H1 (cell line): ENCODE measurements at regions not wholly inside any gene's neighbourhood (a gene's known extent, or its start where the extent isn't known, plus 50 kb on each side); places are given as distances from the start of the nearest gene placed in this dataset.

Experiments
- CTCF ChIA-PET: fragments of 300-600 bp; sonication (Branson Sonifier 250); formaldehyde crosslinking; loops from one replicate; lab custom pipeline; 2021; ENCODE audit not compliant: partially characterized antibody; lab: Charles Lee
- POLR2A ChIA-PET: fragments of 300-600 bp; sonication (Branson Sonifier 250); formaldehyde crosslinking; loops from one replicate; lab custom pipeline; 2021; ENCODE audit warnings: inconsistent platforms; ENCODE audit not compliant: partially characterized antibody; lab: Charles Lee
- DNase-seq, 2 experiments: peaks; one replicate each; pipeline versions ENCODE4 v3.0.0 to v3.0.0-alpha.2; 2010 to 2022; ENCODE audit warnings: low spot score in 2 of 2, low read depth in 1 of 2, mixed read lengths in 1 of 2
- FAIRE-seq: peaks from 2 replicates; lab custom pipeline; 2011; peaks lifted over from hg19 to GRCh38; lab: Jason Lieb, UNC
- H2AFZ ChIP-seq: 2 replicates; pipeline ENCODE4 v1.8.1; 2012; ENCODE audit warnings: low read length, inconsistent platforms
- H2AK5ac ChIP-seq: 2 replicates; pipeline ENCODE4 v1.6.1; 2013; ENCODE audit warnings: low read depth, low read length
- H2BK120ac ChIP-seq: replicated peaks from 2 replicates; pipeline ENCODE3; 2013; ENCODE audit warnings: low read depth, low read length, inconsistent platforms
- H2BK12ac ChIP-seq: 2 replicates; pipeline ENCODE4 v1.6.1; 2013; ENCODE audit warnings: low read depth, low read length
- H2BK15ac ChIP-seq: 2 replicates; pipeline ENCODE4 v1.6.1; 2013; ENCODE audit warnings: low read length
- H2BK20ac ChIP-seq: 2 replicates; pipeline ENCODE4 v1.6.1; 2013; ENCODE audit warnings: low read length
- H2BK5ac ChIP-seq: 2 replicates; pipeline ENCODE4 v1.6.1; 2013; ENCODE audit warnings: low read depth, low read length
- H3K14ac ChIP-seq: 2 replicates; pipeline ENCODE4 v1.6.1; 2013; ENCODE audit warnings: inconsistent platforms; ENCODE audit not compliant: insufficient read length
- H3K18ac ChIP-seq: 2 replicates; pipeline ENCODE4 v1.6.1; 2013; ENCODE audit warnings: low read length; ENCODE audit errors: extremely low read depth
- H3K23ac ChIP-seq: 2 replicates; pipeline ENCODE4 v1.6.1; 2013; ENCODE audit warnings: inconsistent platforms; ENCODE audit not compliant: insufficient read length
- H3K23me2 ChIP-seq: 2 replicates; pipeline ENCODE4 v1.6.1; 2013; ENCODE audit warnings: low read depth, low read length
- H3K27ac ChIP-seq: 2 replicates; pipeline ENCODE4 v1.6.1; 2011; ENCODE audit warnings: low read depth, low read length, inconsistent platforms
- H3K27me3 ChIP-seq, 4 experiments: replicated peaks in 1 of 4; 1 replicate in 1 of 4; 2 replicates in 3 of 4; pipeline versions ENCODE4 v1.6.1 to v1.8.1; 2011 to 2013; ENCODE audit warnings: low read length in 3 of 4, mild to moderate bottlenecking in 3 of 4, inconsistent platforms in 2 of 4, mixed read lengths in 2 of 4, moderate library complexity in 1 of 4; ENCODE audit not compliant: control insufficient read depth in 3 of 4, insufficient read depth in 3 of 4; ENCODE audit errors: extremely low read depth in 1 of 4
- H3K36me3 ChIP-seq, 4 experiments: 2 replicates each; pipeline versions ENCODE4 v1.6.1 to v1.8.1; 2011 to 2013; ENCODE audit warnings: mild to moderate bottlenecking in 4 of 4, low read length in 3 of 4, moderate library complexity in 2 of 4, control low read depth in 1 of 4, inconsistent platforms in 1 of 4; ENCODE audit not compliant: insufficient read depth in 4 of 4, control insufficient read depth in 2 of 4
- H3K4ac ChIP-seq: replicated peaks from 2 replicates; pipeline ENCODE3; 2013; ENCODE audit warnings: low read length, low read depth, mixed read lengths, inconsistent platforms; ENCODE audit not compliant: insufficient read length
- H3K4me1 ChIP-seq, 4 experiments: replicated peaks in 1 of 4; 1 replicate in 1 of 4; 2 replicates in 3 of 4; pipeline versions ENCODE4 v1.6.1 to v1.8.1; 2011 to 2013; ENCODE audit warnings: low read length in 3 of 4, inconsistent platforms in 2 of 4, mixed read lengths in 1 of 4; ENCODE audit not compliant: insufficient read depth in 4 of 4, control insufficient read depth in 3 of 4
- H3K4me2 ChIP-seq, 2 experiments: 2 replicates each; pipeline versions ENCODE4 v1.6.1 to v1.8.1; 2011 to 2013; ENCODE audit warnings: low read depth in 2 of 2, low read length in 2 of 2, control low read depth in 1 of 2, inconsistent platforms in 1 of 2, mild to moderate bottlenecking in 1 of 2; ENCODE audit not compliant: insufficient read depth in 1 of 2
- H3K4me3 ChIP-seq, 4 experiments: fragments of 200-600, 300-600 bp in 1 of 4; sonication (generic), shearing (Covaris generic), sonication (Bioruptor Twin) in 1 of 4; 2 replicates each; pipeline versions ENCODE4 v1.5.1 to v1.8.1; 2011 to 2016; ENCODE audit warnings: low read length in 4 of 4, low read depth in 3 of 4, control low read depth in 2 of 4, inconsistent platforms in 2 of 4, mild to moderate bottlenecking in 2 of 4, mixed read lengths in 1 of 4, moderate library complexity in 1 of 4; ENCODE audit not compliant: insufficient read depth in 2 of 4; ENCODE audit errors: extremely low read depth in 1 of 4
- H3K56ac ChIP-seq: replicated peaks from 2 replicates; pipeline ENCODE3; 2013; ENCODE audit warnings: low read depth, mild to moderate bottlenecking, mixed read lengths, low read length, inconsistent platforms; ENCODE audit not compliant: insufficient read length
- H3K79me1 ChIP-seq: 2 replicates; pipeline ENCODE4 v1.6.1; 2013; ENCODE audit warnings: low read depth, low read length, control low read depth
- H3K79me2 ChIP-seq, 2 experiments: 2 replicates each; pipeline versions ENCODE4 v1.6.1 to v1.8.1; 2012 to 2013; ENCODE audit warnings: low read length in 2 of 2, mild to moderate bottlenecking in 2 of 2, inconsistent platforms in 1 of 2; ENCODE audit not compliant: insufficient read depth in 2 of 2, control insufficient read depth in 1 of 2
- H3K9ac ChIP-seq, 4 experiments: replicated peaks in 1 of 4; 1 replicate in 1 of 4; 2 replicates in 3 of 4; pipeline versions ENCODE4 v1.6.1 to v1.8.1; 2011 to 2013; ENCODE audit warnings: low read depth in 3 of 4, low read length in 3 of 4, control low read depth in 2 of 4, mild to moderate bottlenecking in 2 of 4, moderate library complexity in 2 of 4, inconsistent platforms in 1 of 4; ENCODE audit errors: extremely low read depth in 1 of 4
- H3K9me3 ChIP-seq, 2 experiments: 2 replicates each; pipeline versions ENCODE4 v1.6.1 to v1.8.1; 2012 to 2013; ENCODE audit warnings: mild to moderate bottlenecking in 2 of 2, moderate library complexity in 2 of 2, control low read depth in 1 of 2, inconsistent platforms in 1 of 2, low read depth in 1 of 2, low read length in 1 of 2, mixed read lengths in 1 of 2; ENCODE audit not compliant: insufficient read depth in 2 of 2
- H4K20me1 ChIP-seq, 2 experiments: replicated peaks in 1 of 2; 2 replicates each; pipeline versions ENCODE3 to v1.8.1; 2011 to 2013; ENCODE audit warnings: inconsistent platforms in 2 of 2, low read length in 2 of 2, mild to moderate bottlenecking in 1 of 2; ENCODE audit not compliant: insufficient read depth in 2 of 2, control insufficient read depth in 1 of 2
- H4K5ac ChIP-seq: 2 replicates; pipeline ENCODE4 v1.6.1; 2013; ENCODE audit warnings: low read length, low read depth, mixed read lengths, inconsistent platforms; ENCODE audit not compliant: insufficient read length
- H4K8ac ChIP-seq: 2 replicates; pipeline ENCODE4 v1.8.0; 2013; ENCODE audit warnings: mild to moderate bottlenecking, moderate library complexity, low read length, inconsistent platforms; ENCODE audit not compliant: insufficient read depth; ENCODE audit errors: extremely low read depth
- H4K91ac ChIP-seq: replicated peaks from 2 replicates; pipeline ENCODE3; 2013; ENCODE audit warnings: low read length, mixed read lengths, inconsistent platforms; ENCODE audit not compliant: insufficient read length
- BACH1 ChIP-seq: IDR thresholded peaks from 2 replicates; pipeline ENCODE4 v1.6.1; 2012; ENCODE audit warnings: low read length, improper control_type of control experiment
- CBX8 ChIP-seq: fragments of 300-800, 300-1000 bp; sonication (generic); IDR thresholded peaks from 2 replicates; pipeline ENCODE4 v1.7.1; 2016; ENCODE audit warnings: low read depth, low read length, borderline replicate concordance
- JUN ChIP-seq: IDR thresholded peaks from 2 replicates; pipeline ENCODE4 v1.6.1; 2011; ENCODE audit warnings: low read depth, mild to moderate bottlenecking, improper control_type of control experiment, low read length
- POLR2AphosphoS5 ChIP-seq: IDR thresholded peaks from 2 replicates; pipeline ENCODE4 v1.6.1; 2011; ENCODE audit warnings: low read depth, low read length
- POU5F1 ChIP-seq: IDR thresholded peaks from 2 replicates; pipeline ENCODE4 v1.6.1; 2011; ENCODE audit warnings: low read depth, mild to moderate bottlenecking, low read length, moderate library complexity
- RAD21 ChIP-seq, 2 experiments: IDR thresholded peaks in 1 of 2; conservative IDR thresholded peaks in 1 of 2; 2 replicates each; pipeline ENCODE4 v1.6.1; 2011; ENCODE audit warnings: low read depth in 2 of 2, low read length in 2 of 2, improper control_type of control experiment in 1 of 2, inconsistent platforms in 1 of 2, mild to moderate bottlenecking in 1 of 2, moderate library complexity in 1 of 2
- SP1 ChIP-seq: IDR thresholded peaks from 2 replicates; pipeline ENCODE4 v1.6.1; 2011; ENCODE audit warnings: low read depth, low read length
- SUZ12 ChIP-seq: fragments of 200-600 bp; sonication (generic); IDR thresholded peaks from 2 replicates; pipeline ENCODE4 v1.6.1; 2012; ENCODE audit warnings: mild to moderate bottlenecking, inconsistent platforms, low read length, moderate library complexity, mixed read lengths
- TAF1 ChIP-seq: IDR thresholded peaks from 2 replicates; pipeline ENCODE4 v1.6.1; 2011; ENCODE audit warnings: mild to moderate bottlenecking, low read depth, low read length
- TAF7 ChIP-seq: optimal IDR thresholded peaks from 2 replicates; pipeline ENCODE3; 2011; ENCODE audit warnings: low read depth, mild to moderate bottlenecking, inconsistent platforms, low read length, moderate library complexity, borderline replicate concordance
- WGBS, 2 experiments: shearing (Covaris generic) in 1 of 2; methylation state at CpG; one replicate each; pipeline versions ENCODE4 v1.1.6 to v1.1.7; 2013 to 2015; ENCODE audit warnings: low lambda C conversion rate in 2 of 2, mixed read lengths in 2 of 2, inconsistent platforms in 1 of 2, low coverage in 1 of 2, missing lambda C conversion rate in 1 of 2; ENCODE audit not compliant: insufficient replicate concordance in 2 of 2, insufficient coverage in 1 of 2, insufficient read length in 1 of 2; ENCODE audit errors: extremely low coverage in 1 of 2, missing lambda C conversion rate in 1 of 2; 5-methylcytosine and 5-hydroxymethylcytosine counted together

DNA sequence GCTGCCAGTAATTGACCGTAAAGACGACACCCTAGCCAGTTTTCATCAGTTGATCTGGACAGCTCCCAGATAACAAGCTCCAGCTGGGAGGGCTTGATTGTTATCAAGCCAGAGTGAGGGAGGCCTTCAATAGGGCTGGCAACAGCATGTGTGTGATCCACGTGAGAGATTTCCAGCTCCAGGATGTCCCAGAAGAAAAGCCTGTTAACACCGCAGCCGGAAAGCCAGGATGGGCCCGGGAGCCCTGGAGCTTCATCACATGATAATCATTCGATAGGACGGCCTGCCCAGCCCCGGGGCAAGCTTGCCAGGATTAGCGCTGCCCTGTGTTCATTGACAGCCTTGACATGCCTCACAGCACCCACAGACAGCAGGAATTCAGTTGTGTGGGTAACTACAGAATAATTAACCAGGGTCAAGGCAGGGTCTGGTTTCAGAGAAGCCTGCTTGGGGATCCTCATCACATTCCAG lies 182.5 kb downstream of the C1D start:
- Histone ChIP-seq H4K5ac (no peak overlapping the region), H2BK12ac (no peak overlapping the region), H3K23ac (no peak overlapping the region), H2AFZ (no peak overlapping the region; the same call in 1 of the 2 replicates), H3K9me3 (no peaks in the 10 kb centered on the region), H3K4me2 (no peak overlapping the region), H2AK5ac (no peak overlapping the region), H3K23me2 (no peaks in the 10 kb centered on the region), H3K4me1 (peaks cover 0 to 3% (median 0%) of the 10 kb centered on the region in 4 experiments; a peak in 1 of 7 replicates), H3K56ac (no peak overlapping the region), H4K91ac (no peak overlapping the region), H2BK120ac (no peak overlapping the region), H3K4me3 (no peak overlapping the region), H3K9ac (no peak overlapping the region), H4K8ac (no peak overlapping the region), H3K79me1 (no peaks in the 10 kb centered on the region), H3K79me2 (no peaks in the 10 kb centered on the region), H4K20me1 (no peaks in the 10 kb centered on the region), H3K14ac (no peak overlapping the region), H2BK20ac (no peak overlapping the region), H3K27me3 (peaks cover 0 to 3% (median 0%) of the 10 kb centered on the region in 4 experiments; a peak in 1 of 7 replicates), H3K4ac (no peak overlapping the region), H2BK15ac (no peak overlapping the region), H2BK5ac (no peak overlapping the region), H3K18ac (no peak overlapping the region; the same call in 1 of the 2 replicates), H3K36me3 (no peaks in the 10 kb centered on the region), H3K27ac (no peak overlapping the region)
- CTCF ChIA-PET: interaction anchor here (1.5 to 1.6 kb wide), 2 partner anchors 8 to 27 kb away, joined by 5 read pairs; no protein-coding TSS in a partner anchor
- DNase-seq (no peak), FAIRE-seq (no peak)
- TF ChIP-seq TAF1 (no peak), CBX8 (no peak), SUZ12 (no peak), POLR2AphosphoS5 (no peak), JUN (no peak), TAF7 (no peak), POU5F1 (no peak), RAD21 (IDR thresholded peaks at IDR 0.05 in 1 of 2, conservative IDR thresholded peaks at IDR 0.05 in 1 of 2; ENCODE audit: low read depth in 2 of 2, low read length in 2 of 2) (no peak), SP1 (no peak), BACH1 (no peak)
- WGBS, 2 experiments: 85% methylated on average over 10 of the region's 10 CpGs; no CpG with 5 or more reads in 1 of the 2 experiments
- POLR2A ChIA-PET: no interaction called here
